ENCODE measurements at regions not wholly inside any gene's neighbourhood (a gene's known extent, or its start where the extent isn't known, plus 50 kb on each side); places are given as distances from the start of the nearest gene placed in this dataset.

GRCh38 chr3:70383360-70383831, 71.0 kb upstream of the MDFIC2 start:
- TF ChIP-seq CTCF (IDR thresholded peaks at IDR 0.05; ENCODE audit: borderline replicate concordance, extremely low read depth, low read length, poor library complexity, severe bottlenecking) = no peak
- TF ChIP-seq EZH2 (IDR thresholded peaks at IDR 0.05; ENCODE audit: borderline replicate concordance, low read depth, low read length, severe bottlenecking) = no peak
